ENCODE measurements at regions not wholly inside any gene's neighbourhood (a gene's known extent, or its start where the extent isn't known, plus 50 kb on each side); places are given as distances from the start of the nearest gene placed in this dataset.

- no peak for TF ChIP-seq CTCF (IDR thresholded peaks at IDR 0.05)
- no peak for TF ChIP-seq ZFX (IDR thresholded peaks at IDR 0.05; ENCODE audit: borderline replicate concordance)
- no peak overlapping the region for H3K27ac ChIP-seq
Measured at GRCh38 chr3:72681598-72681997, 166.6 kb downstream of the SHQ1 start.

GRCh38 chr3:72680766-72681165, 167.5 kb downstream of the SHQ1 start:
- no peak overlapping the region for H3K27ac ChIP-seq
- TF ChIP-seq CTCF (IDR thresholded peaks at IDR 0.05) (no peak), ZFX (IDR thresholded peaks at IDR 0.05; ENCODE audit: borderline replicate concordance) (no peak)

- TF ChIP-seq ZFX (IDR thresholded peaks at IDR 0.05; ENCODE audit: borderline replicate concordance) (no peak), CTCF (IDR thresholded peaks at IDR 0.05) (no peak)
- H3K27ac ChIP-seq, result no peak overlapping the region
Measured at GRCh38 chr3:72679540-72680198, 168.6 kb downstream of the SHQ1 start.

GRCh38 chr3:72678867-72679266, 169.4 kb downstream of the SHQ1 start:
- TF ChIP-seq ZFX (IDR thresholded peaks at IDR 0.05; ENCODE audit: borderline replicate concordance), result no peak
- no peak for TF ChIP-seq CTCF (IDR thresholded peaks at IDR 0.05)
- no peak overlapping the region for H3K27ac ChIP-seq

- no peak overlapping the region for H3K27ac ChIP-seq
- TF ChIP-seq ZFX (IDR thresholded peaks at IDR 0.05; ENCODE audit: borderline replicate concordance), result no peak
- no peak for TF ChIP-seq CTCF (IDR thresholded peaks at IDR 0.05)
Measured at GRCh38 chr3:72678380-72678779, 169.9 kb downstream of the SHQ1 start.

- H3K27ac ChIP-seq, result no peak overlapping the region
- TF ChIP-seq ZFX (IDR thresholded peaks at IDR 0.05; ENCODE audit: borderline replicate concordance) (no peak), CTCF (IDR thresholded peaks at IDR 0.05) (no peak)
Measured at GRCh38 chr3:72675243-72675642, 173.0 kb downstream of the SHQ1 start.

GRCh38 chr3:72673011-72673771, 175.1 kb downstream of the SHQ1 start:
- no peak overlapping the region for H3K27ac ChIP-seq
- TF ChIP-seq CTCF (IDR thresholded peaks at IDR 0.05) (no peak), ZFX (IDR thresholded peaks at IDR 0.05; ENCODE audit: borderline replicate concordance) (no peak)
